GM12878 (cell line): ENCODE measurements at regions not wholly inside any gene's neighbourhood (a gene's known extent, or its start where the extent isn't known, plus 50 kb on each side); places are given as distances from the start of the nearest gene placed in this dataset.

Source experiments
- ATF3 ChIP-seq: IDR thresholded peaks from 2 replicates; pipeline ENCODE4 v1.6.1; 2011; ENCODE audit warnings: low read depth, mild to moderate bottlenecking, low read length, moderate library complexity, borderline replicate concordance; ENCODE audit errors: extremely low read depth
- CTCF ChIP-seq, 3 experiments: IDR thresholded peaks in 2 of 3; conservative IDR thresholded peaks in 1 of 3; 2 replicates each; pipeline ENCODE4 v1.5.1; 2011; ENCODE audit warnings: low read depth in 3 of 3, low read length in 3 of 3, mild to moderate bottlenecking in 3 of 3, control low read depth in 2 of 3, moderate library complexity in 2 of 3, inconsistent platforms in 1 of 3, mixed read lengths in 1 of 3; ENCODE audit not compliant: control insufficient read depth in 2 of 3, insufficient read depth in 1 of 3; ENCODE audit errors: extremely low read depth in 1 of 3
- ELK1 ChIP-seq: IDR thresholded peaks from 2 replicates; pipeline ENCODE4 v1.6.1; 2012; ENCODE audit warnings: low read depth, low read length, improper control_type of control experiment
- EZH2 ChIP-seq: IDR thresholded peaks from 2 replicates; pipeline ENCODE4 v1.6.1; 2012; ENCODE audit warnings: low read depth, mild to moderate bottlenecking, control low read depth, inconsistent platforms, low read length, borderline replicate concordance; ENCODE audit not compliant: control insufficient read depth
- FOXK2 ChIP-seq: fragments of 450-650 bp; IDR thresholded peaks from 2 replicates; pipeline ENCODE4 v1.6.1; 2017; ENCODE audit warnings: mild to moderate bottlenecking, moderate library complexity
- GABPA ChIP-seq: IDR thresholded peaks from 2 replicates; pipeline ENCODE4 v1.6.1; 2014; ENCODE audit warnings: antibody characterized with exemption, low read depth, mild to moderate bottlenecking, inconsistent platforms
- MXI1 ChIP-seq: fragments of 150-350 bp; IDR thresholded peaks from 2 replicates; pipeline ENCODE4 v1.6.1; 2011; ENCODE audit warnings: low read depth, mild to moderate bottlenecking, inconsistent platforms, low read length, improper control_type of control experiment
- MYC ChIP-seq: IDR thresholded peaks from 2 replicates; pipeline ENCODE4 v1.6.1; 2011; ENCODE audit warnings: mild to moderate bottlenecking, low read length, moderate library complexity, inconsistent platforms; ENCODE audit not compliant: insufficient read depth, insufficient replicate concordance, insufficient read length, severe bottlenecking
- NFIC ChIP-seq: IDR thresholded peaks from 2 replicates; pipeline ENCODE4 v1.6.1; 2012; ENCODE audit warnings: low read depth, mild to moderate bottlenecking, inconsistent platforms, low read length, moderate library complexity
- POLR2A ChIP-seq: IDR thresholded peaks from 2 replicates; pipeline ENCODE4 v1.6.1; 2011; ENCODE audit warnings: low read depth, mild to moderate bottlenecking, low read length
- POLR2AphosphoS5 ChIP-seq: IDR thresholded peaks from 2 replicates; pipeline ENCODE4 v1.6.1; 2011; ENCODE audit warnings: mild to moderate bottlenecking, low read length, inconsistent platforms
- TF ChIP-seq, protein P1 (sequence below): IDR thresholded peaks from 2 replicates; pipeline ENCODE4 v1.6.1; 2012; ENCODE audit warnings: mild to moderate bottlenecking, low read depth, low read length
- TF ChIP-seq, protein P2 (sequence below): IDR thresholded peaks from 2 replicates; pipeline ENCODE4 v1.6.1; 2011; ENCODE audit warnings: borderline replicate concordance, low read depth, mild to moderate bottlenecking, moderate library complexity, mixed read lengths, low read length; ENCODE audit not compliant: insufficient read depth; ENCODE audit errors: extremely low read length

DNA sequence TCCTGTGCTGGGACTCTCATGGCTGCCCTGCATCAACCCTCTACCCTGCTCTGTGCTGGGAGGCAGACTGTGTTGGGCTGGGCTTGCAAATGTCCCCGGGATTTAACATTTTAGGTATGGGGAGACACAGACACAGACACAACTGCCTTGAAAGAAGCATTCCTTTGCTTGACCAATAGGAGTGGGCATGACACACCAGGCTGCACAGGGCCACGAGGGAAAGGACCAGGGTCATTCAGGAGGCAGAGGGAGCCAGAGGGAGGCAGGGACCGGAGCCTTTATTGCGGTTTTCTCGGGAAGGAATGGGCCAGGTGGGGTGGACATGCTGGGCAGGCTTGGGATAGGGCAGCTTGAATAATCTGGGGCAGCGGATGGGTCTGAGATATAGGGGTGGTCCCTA, 238.7 kb upstream of the COPS8 start:
- TF ChIP-seq CTCF (IDR thresholded peaks at IDR 0.05 in 2 of 3, conservative IDR thresholded peaks at IDR 0.05 in 1 of 3; ENCODE audit: control insufficient read depth in 2 of 3, extremely low read depth in 1 of 3, insufficient read depth in 1 of 3, low read depth in 3 of 3, low read length in 3 of 3) (no peak), POLR2AphosphoS5 (no peak), GABPA (no peak), FOXK2 (no peak), NFIC (no peak), ATF3 (no peak), ELK1 (no peak), MYC (no peak), POLR2A (no peak), EZH2 (no peak), MXI1 (no peak)
- TF ChIP-seq, protein P1, sequence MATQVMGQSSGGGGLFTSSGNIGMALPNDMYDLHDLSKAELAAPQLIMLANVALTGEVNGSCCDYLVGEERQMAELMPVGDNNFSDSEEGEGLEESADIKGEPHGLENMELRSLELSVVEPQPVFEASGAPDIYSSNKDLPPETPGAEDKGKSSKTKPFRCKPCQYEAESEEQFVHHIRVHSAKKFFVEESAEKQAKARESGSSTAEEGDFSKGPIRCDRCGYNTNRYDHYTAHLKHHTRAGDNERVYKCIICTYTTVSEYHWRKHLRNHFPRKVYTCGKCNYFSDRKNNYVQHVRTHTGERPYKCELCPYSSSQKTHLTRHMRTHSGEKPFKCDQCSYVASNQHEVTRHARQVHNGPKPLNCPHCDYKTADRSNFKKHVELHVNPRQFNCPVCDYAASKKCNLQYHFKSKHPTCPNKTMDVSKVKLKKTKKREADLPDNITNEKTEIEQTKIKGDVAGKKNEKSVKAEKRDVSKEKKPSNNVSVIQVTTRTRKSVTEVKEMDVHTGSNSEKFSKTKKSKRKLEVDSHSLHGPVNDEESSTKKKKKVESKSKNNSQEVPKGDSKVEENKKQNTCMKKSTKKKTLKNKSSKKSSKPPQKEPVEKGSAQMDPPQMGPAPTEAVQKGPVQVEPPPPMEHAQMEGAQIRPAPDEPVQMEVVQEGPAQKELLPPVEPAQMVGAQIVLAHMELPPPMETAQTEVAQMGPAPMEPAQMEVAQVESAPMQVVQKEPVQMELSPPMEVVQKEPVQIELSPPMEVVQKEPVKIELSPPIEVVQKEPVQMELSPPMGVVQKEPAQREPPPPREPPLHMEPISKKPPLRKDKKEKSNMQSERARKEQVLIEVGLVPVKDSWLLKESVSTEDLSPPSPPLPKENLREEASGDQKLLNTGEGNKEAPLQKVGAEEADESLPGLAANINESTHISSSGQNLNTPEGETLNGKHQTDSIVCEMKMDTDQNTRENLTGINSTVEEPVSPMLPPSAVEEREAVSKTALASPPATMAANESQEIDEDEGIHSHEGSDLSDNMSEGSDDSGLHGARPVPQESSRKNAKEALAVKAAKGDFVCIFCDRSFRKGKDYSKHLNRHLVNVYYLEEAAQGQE = no peak
- TF ChIP-seq, protein P2, sequence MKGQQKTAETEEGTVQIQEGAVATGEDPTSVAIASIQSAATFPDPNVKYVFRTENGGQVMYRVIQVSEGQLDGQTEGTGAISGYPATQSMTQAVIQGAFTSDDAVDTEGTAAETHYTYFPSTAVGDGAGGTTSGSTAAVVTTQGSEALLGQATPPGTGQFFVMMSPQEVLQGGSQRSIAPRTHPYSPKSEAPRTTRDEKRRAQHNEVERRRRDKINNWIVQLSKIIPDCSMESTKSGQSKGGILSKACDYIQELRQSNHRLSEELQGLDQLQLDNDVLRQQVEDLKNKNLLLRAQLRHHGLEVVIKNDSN = no peak
